WI38 (cell line): ENCODE measurements at regions not wholly inside any gene's neighbourhood (a gene's known extent, or its start where the extent isn't known, plus 50 kb on each side); places are given as distances from the start of the nearest gene placed in this dataset.
"Not testable (repeated sequence)": the region's sequence is repeated elsewhere in the genome, so short reads cannot be mapped to it uniquely, and the experiment has no call there.

Experiments
- H3K4me3 ChIP-seq: 2 replicates; pipeline ENCODE4 v1.5.1; 2011; ENCODE audit warnings: low read depth, mild to moderate bottlenecking, control low read depth, low read length
- CTCF ChIP-seq: IDR thresholded peaks from 2 replicates; pipeline ENCODE4 v1.5.1; 2012; ENCODE audit warnings: low read depth, mild to moderate bottlenecking, control low read depth, low read length

GRCh38 chr21:17679002-17679600 lies 66.4 kb upstream of the BTG3 start:
- TF ChIP-seq CTCF = peak; percentile 50; the same call in 1 of the 2 replicates
- no peak overlapping the region for H3K4me3 ChIP-seq

DNA sequence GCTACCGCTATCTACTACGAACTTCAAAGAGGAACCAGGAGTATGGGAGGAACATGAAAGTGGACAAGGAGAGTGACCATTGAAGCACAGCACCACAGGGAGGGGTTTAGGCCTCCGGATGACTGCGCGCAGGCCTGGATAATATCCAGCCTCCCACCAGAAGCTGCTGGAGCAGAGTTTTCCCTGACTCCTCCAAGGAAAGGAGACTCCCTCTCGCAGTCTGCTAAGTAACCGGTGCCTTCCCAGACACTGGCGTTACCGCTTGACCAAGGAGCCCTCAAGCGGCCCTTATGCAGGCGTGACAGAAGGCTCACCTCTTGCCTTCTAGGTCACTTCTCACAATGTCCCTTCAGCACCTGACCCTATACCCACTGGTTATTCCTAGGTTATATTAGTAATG lies 64.2 kb upstream of the BTG3 start:
- H3K4me3 ChIP-seq = not testable (repeated sequence)

DNA sequence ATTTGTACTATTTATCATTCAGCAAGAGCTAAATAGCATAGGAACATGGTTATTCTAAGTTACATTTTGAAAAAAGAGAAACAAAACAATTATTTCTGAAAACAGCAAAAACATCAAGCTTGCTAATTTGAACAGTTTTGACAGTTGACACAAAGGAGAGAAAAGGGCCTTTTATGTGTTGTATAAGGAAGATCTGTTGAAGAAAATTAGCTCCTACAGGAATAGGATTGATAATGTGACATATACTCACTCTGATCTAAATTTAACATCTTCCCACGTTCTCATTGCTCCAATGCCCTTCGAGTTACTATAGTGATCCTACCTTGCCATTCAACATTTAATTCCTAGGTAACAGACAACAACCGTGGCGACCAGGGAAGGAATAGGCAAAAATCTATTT lies 61.4 kb upstream of the BTG3 start:
- no peak overlapping the region for H3K4me3 ChIP-seq
- no peak for TF ChIP-seq CTCF

GRCh38 chr21:17673261-17674020 lies 60.7 kb upstream of the BTG3 start:
- H3K4me3 ChIP-seq = no peak overlapping the region
- TF ChIP-seq CTCF = no peak

- H3K4me3 ChIP-seq = no peak overlapping the region
- TF ChIP-seq CTCF = no peak
These were observed 59.0 kb upstream of the BTG3 start for GRCh38 chr21:17671733-17672132.

DNA sequence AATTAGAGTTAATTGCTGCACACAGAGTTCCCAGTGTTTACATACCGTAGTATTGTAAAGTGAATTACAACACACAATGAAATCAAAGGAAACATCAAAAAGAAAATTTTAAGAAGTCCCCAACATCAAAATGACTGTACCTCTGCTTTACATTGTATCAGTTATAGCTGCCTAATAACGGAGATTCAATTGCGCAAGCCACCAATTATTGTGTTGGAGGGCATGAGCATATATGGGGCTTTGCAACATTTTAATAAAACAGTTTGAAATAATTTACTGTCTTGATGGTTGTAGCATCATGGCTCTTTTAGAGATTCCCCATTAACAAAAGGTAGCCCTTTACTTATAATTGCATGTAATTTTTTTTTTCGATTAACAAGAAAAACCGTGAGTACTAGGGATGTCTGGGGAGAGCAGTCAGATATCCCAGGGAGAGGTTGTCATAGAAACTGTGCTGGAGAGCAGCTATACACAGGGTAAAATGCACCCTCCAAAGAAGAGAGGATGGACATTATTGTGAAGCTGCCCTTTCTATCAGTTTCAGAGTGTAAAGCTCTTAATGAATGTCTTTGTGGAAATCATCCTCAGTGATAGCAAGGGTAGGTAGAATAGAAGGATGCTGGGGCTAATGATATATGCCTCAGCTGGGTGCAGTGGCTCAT lies 55.9 kb upstream of the BTG3 start:
- H3K4me3 ChIP-seq = no peak overlapping the region
- no peak for TF ChIP-seq CTCF

DNA sequence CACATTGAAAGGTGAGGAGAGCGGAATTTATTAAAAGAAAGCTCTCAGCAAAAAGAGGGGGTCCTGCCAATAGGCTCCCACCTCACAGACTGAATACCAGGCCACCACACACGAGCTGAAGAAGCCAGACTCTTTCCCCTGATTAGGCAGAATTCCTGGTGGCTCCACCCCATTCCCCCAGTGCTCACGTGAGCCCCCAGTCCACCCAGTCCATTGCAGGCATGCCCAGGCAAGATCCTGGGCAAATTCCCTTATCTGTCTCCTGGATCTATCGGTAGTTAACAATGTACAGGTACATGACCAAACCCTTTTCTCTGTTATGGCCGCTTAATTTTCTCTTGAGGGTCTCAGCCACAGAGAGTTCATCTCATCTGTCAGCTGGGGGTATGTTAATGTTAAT lies 54.6 kb upstream of the BTG3 start:
- H3K4me3 ChIP-seq = no peak overlapping the region
- TF ChIP-seq CTCF = no peak
